HG03571 (cell line): ENCODE measurements at regions not wholly inside any gene's neighbourhood (a gene's known extent, or its start where the extent isn't known, plus 50 kb on each side); places are given as distances from the start of the nearest gene placed in this dataset.
"Not testable (repeated sequence)": the region's sequence is repeated elsewhere in the genome, so short reads cannot be mapped to it uniquely, and the experiment has no call there.

ENCODE experiments used
- ATAC-seq: cut with Tn5 transposase; IDR thresholded peaks from one replicate; pipeline ENCODE4 v1.9.1; 2021; ENCODE audit not compliant: unreplicated experiment

GRCh38 chr15:95761501-95762165 lies 568.9 kb upstream of the NR2F2 start:
- ATAC-seq = no peak

GRCh38 chr15:95763426-95763825 lies 567.1 kb upstream of the NR2F2 start:
- no peak for ATAC-seq

- no peak for ATAC-seq
These were observed 565.3 kb upstream of the NR2F2 start for GRCh38 chr15:95765161-95765560.

- ATAC-seq = no peak
These were observed 560.3 kb upstream of the NR2F2 start for GRCh38 chr15:95770196-95770595.

- ATAC-seq = no peak
These were observed 557.5 kb upstream of the NR2F2 start for GRCh38 chr15:95772982-95773381.

GRCh38 chr15:95784508-95784907 lies 546.0 kb upstream of the NR2F2 start:
- ATAC-seq = no peak

GRCh38 chr15:95785276-95785675 lies 545.2 kb upstream of the NR2F2 start:
- not testable (repeated sequence) for ATAC-seq

- ATAC-seq = no peak
These were observed 537.3 kb upstream of the NR2F2 start for GRCh38 chr15:95793231-95793630.

- ATAC-seq = no peak
These were observed 535.1 kb upstream of the NR2F2 start for GRCh38 chr15:95795386-95795785.

- ATAC-seq = no peak
These were observed 531.0 kb upstream of the NR2F2 start for GRCh38 chr15:95799286-95800200.

- ATAC-seq = no peak
These were observed 526.0 kb upstream of the NR2F2 start for GRCh38 chr15:95804484-95804883.

GRCh38 chr15:95812491-95812890 lies 518.0 kb upstream of the NR2F2 start:
- ATAC-seq = no peak

GRCh38 chr15:95814908-95815307 lies 515.6 kb upstream of the NR2F2 start:
- ATAC-seq = no peak

GRCh38 chr15:95816591-95816990 lies 513.9 kb upstream of the NR2F2 start:
- ATAC-seq = no peak

- ATAC-seq = no peak
These were observed 507.5 kb upstream of the NR2F2 start for GRCh38 chr15:95822961-95823360.

- ATAC-seq = no peak
These were observed 505.3 kb upstream of the NR2F2 start for GRCh38 chr15:95825208-95825607.

GRCh38 chr15:95825671-95826411 lies 504.7 kb upstream of the NR2F2 start:
- no peak for ATAC-seq

- peak; percentile 60 for ATAC-seq
These were observed 503.9 kb upstream of the NR2F2 start for GRCh38 chr15:95826412-95827195.

- ATAC-seq = no peak
These were observed 501.4 kb upstream of the NR2F2 start for GRCh38 chr15:95829062-95829461.

- no peak for ATAC-seq
These were observed 500.2 kb upstream of the NR2F2 start for GRCh38 chr15:95830281-95830680.

- ATAC-seq = no peak
These were observed 497.8 kb upstream of the NR2F2 start for GRCh38 chr15:95832668-95833067.
